ENCODE measurements at regions not wholly inside any gene's neighbourhood (a gene's known extent, or its start where the extent isn't known, plus 50 kb on each side); places are given as distances from the start of the nearest gene placed in this dataset.

GRCh38 chr6:48307573-48307972 is 196.6 kb upstream of the PTCHD4 start:
- ATAC-seq, result no peak
- intact Hi-C loops (cut with DNase I), result no loop called here
- DNase-seq (ENCODE audit: low spot score), result no peak

DNA sequence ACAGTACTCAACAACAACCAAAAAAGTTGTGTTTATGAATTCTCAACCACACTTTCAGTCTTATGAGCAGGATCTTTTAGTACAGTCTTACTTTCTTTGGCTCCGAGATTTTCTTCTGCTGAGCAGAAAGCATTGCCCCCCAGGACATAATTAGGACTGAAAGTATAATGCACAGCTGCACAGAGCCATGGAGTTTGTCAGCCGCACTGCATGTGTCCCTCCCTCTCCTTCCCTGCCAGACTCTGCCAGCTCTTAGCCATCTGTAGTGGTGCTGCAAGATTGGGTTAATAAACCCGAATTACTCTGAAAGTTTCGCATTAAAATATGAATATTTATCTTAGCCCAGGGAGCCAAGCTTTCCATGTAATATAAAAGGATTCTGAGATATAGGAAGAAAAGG is 179.6 kb upstream of the PTCHD4 start:
- ATAC-seq, result no peak
- DNase-seq (ENCODE audit: low spot score), result no peak
- intact Hi-C loops (cut with DNase I), result no loop called here

DNA sequence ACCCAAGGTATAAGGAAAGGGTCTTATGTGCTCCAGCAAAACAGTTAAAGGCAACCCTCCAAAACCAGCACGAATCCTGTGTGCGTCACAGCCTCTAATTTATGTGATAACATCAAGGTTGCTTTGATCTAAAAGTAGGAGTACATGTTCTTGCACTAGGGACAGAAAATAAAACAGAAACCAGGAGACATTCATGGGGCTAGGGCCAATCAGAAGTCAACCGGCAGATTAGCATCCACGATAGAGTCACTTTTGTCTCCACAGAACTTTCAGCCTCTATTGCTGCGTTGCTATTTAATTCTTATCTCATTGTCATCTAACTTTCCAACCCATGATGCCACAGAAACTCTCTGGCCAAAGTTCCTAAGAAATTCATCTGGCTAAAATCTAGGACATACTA is 178.8 kb upstream of the PTCHD4 start:
- DNase-seq (ENCODE audit: low spot score) (no peak), ATAC-seq (no peak)
- intact Hi-C loops (cut with DNase I), result no loop called here

GRCh38 chr6:48281217-48281616 is 170.2 kb upstream of the PTCHD4 start:
- intact Hi-C loops (cut with DNase I), result no loop called here
- DNase-seq (ENCODE audit: low spot score) (no peak), ATAC-seq (no peak)

DNA sequence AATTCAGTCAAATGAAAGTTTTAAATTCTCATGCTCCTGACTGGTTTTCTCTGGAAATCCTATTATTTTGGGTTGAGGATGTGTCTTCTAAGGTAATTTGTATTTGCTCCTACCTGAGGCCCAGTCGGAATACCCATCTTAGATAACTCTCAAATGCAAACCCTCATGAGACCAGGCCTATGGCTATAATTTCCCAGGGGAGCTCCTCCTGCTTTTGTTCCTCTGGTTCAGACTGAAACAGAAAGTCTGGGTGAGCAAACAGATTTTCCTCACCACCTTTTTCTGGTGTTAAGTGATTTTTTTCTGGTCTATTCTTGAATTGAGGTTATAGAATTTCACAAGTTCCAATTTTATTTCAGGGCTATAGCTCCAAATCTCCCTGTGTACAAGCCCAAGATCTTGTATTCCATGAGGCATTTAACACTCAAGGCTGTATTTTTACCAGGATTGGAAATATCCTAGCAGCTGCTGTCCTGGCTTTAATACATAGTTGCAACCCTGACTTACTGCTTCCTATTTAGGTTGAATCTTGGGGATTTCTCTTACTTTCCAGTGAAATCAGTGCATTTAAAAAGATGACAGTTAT is 169.1 kb upstream of the PTCHD4 start:
- ATAC-seq (no peak), DNase-seq (ENCODE audit: low spot score) (no peak)
- intact Hi-C loops (cut with DNase I), result no loop called here

DNA sequence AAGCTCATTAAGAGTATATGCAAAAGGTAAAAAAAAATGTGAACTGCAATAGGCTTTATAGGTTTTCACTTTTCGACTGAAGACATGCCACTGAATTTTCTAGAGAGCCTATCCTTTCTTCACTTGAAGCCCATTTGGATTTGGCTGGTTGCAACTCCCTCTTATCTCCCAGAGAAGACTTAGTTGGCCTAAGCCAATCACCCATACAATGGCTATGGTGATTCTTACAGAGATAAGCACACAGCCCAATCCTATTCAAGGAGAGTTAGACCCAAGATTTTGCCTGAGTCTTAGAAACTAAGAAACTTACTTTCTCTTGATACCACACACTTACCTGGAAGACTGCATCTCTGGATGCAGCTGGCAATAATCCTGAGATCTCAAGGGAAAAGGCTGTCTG is 167.3 kb upstream of the PTCHD4 start:
- DNase-seq (ENCODE audit: low spot score) (no peak), ATAC-seq (no peak)
- intact Hi-C loops (cut with DNase I), result no loop called here

GRCh38 chr6:48272518-48272917 is 161.5 kb upstream of the PTCHD4 start:
- intact Hi-C loops (cut with DNase I), result no loop called here
- DNase-seq (ENCODE audit: low spot score), result no peak
- no peak for ATAC-seq

DNA sequence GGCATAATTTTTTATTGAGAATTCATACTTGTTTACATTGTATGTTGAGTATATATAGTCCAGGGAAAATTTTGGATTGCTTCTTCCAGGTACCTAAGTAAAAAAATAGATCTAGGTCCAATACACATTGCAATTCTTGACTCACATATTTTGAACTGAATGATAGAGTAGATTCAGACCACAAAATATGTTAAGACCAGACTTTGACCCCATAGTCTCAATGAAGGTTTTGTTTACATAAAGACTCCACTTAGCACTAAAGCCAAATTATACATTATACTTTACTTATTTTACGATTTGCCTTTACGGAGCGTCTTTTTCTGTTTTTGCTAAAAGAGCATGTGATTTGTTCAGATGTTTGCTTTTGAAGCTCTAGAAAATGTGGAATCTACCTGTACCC is 144.1 kb upstream of the PTCHD4 start:
- DNase-seq (ENCODE audit: low spot score) (no peak), ATAC-seq (no peak)
- intact Hi-C loops (cut with DNase I), result no loop called here

DNA sequence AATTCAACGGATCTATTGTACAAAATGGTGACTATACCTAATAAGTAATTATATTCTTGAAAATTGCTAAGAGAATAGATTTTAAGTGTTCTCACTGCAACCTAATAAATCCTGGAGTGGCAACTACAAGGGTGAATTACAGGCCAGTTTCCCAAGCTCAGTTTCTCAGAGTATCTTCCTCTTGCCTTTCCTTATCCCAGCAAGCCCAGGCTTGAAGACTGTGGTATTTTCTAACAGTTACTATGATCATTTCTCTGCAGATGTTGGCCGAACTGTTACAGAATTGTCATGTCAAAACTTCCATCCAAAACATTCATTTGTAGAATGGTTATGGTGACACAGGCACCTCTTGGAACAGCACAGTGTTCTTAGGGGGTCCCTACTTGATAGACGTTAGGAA is 138.1 kb upstream of the PTCHD4 start:
- intact Hi-C loops (cut with DNase I), result no loop called here
- no peak for ATAC-seq
- no peak for DNase-seq (ENCODE audit: low spot score)

GRCh38 chr6:48243071-48243470 is 132.1 kb upstream of the PTCHD4 start:
- ATAC-seq (no peak), DNase-seq (ENCODE audit: low spot score) (no peak)
- intact Hi-C loops (cut with DNase I), result no loop called here

- no peak for DNase-seq (ENCODE audit: low spot score)
- intact Hi-C loops (cut with DNase I), result no loop called here
- ATAC-seq, result no peak
Observed at GRCh38 chr6:48240287-48240686, 129.3 kb upstream of the PTCHD4 start.

DNA sequence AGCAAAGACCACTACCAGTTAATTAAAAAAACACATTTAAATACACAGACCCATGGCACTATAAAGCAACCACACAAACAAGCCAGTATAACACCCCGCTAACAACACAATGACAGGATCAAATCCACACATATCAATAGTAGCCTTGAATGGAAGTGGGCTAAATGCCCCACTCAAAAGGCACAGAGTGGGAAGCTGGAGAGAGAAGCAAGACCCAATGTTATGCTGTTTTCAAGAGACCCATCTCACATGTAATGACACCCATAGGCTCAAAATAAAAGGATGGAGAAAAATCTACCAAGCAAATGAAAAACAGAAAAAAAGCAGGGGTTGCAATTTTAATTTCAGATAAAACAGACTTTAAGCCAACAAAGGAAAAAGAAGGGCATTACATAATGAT is 125.4 kb upstream of the PTCHD4 start:
- ATAC-seq (no peak), DNase-seq (ENCODE audit: low spot score) (no peak)
- intact Hi-C loops (cut with DNase I), result no loop called here

DNA sequence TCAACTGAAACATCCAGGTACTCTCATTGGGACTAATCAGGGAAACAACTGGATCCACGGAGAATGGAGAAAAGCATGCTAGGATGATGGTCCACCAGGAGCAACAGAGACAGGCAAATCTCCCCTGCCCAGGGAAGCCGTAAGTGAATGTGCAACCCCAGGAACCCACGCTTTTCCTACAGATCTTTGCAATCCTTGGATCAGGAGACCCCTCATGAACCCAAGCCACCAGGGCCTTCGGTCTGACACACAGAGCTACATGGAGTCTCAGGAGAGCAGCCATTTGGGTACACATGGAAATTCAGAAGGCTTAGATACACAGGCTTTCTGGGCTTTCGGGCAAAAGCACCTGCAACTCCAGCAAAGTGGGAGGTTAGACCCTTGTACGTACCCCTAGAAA is 122.1 kb upstream of the PTCHD4 start:
- DNase-seq (ENCODE audit: low spot score) (no peak), ATAC-seq (no peak)
- intact Hi-C loops (cut with DNase I), result no loop called here

DNA sequence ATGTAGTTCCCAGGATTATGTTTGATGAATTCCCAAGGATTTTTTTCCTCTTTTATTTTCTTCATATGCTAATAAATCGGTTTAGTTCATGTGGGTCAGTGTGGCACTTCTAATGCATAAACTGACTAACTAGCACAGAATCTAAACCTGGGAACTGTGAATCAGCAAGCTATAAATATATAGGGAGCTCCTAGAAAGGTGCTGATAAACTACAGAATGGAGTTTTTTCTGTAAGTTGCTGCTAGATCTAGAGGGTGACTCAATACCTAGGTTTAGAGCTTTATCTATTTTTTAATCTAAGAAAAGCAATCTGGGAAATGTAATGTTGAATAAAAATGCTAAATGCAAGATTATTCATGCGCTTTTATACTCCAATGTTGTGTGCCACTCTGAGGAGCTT is 118.8 kb upstream of the PTCHD4 start:
- DNase-seq (ENCODE audit: low spot score) (no peak), ATAC-seq (no peak)
- intact Hi-C loops (cut with DNase I), result no loop called here

GRCh38 chr6:48222241-48222640 is 111.2 kb upstream of the PTCHD4 start:
- DNase-seq (ENCODE audit: low spot score), result no peak
- no peak for ATAC-seq
- intact Hi-C loops (cut with DNase I), result no loop called here

DNA sequence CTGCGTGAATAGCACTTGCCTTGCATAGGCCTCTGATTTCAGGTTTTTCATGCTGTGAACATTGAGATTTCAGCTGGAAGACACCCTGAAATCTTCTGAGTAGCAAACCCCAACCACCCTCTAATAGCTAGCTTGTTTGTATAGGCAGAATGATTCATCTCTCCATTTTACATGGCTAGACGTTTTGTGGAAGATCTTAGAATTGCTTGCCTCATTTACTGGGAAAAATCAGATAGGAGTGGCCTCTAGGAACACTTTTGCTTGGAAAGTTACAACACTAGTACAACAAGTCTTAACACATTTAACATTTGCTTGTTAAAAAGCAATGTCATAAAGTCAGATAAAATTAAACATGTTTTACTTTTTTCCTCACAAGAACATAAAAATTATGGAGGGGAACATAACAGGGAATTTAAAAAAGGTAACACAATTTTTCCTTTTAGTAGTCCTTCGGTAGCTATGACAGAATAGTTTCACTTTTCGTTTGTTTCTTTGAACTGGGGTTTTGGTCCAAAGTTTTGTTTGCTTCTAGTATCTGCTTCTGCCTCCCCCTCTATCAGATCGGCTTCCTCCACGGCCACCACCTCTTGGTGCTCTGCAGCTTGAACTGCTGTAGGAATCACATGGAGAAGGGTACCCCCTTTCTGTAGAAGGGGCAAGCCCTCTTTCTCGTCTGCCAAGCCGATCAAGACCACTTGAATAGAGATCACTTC is 102.2 kb upstream of the PTCHD4 start:
- intact Hi-C loops (cut with DNase I), result no loop called here

GRCh38 chr6:48212501-48212900 is 101.5 kb upstream of the PTCHD4 start:
- intact Hi-C loops (cut with DNase I), result no loop called here
- ATAC-seq (no peak), DNase-seq (ENCODE audit: low spot score) (no peak)

More for the DNA sequence above, 102.2 kb upstream of the PTCHD4 start:
- ATAC-seq (no peak), DNase-seq (ENCODE audit: low spot score) (no peak)

- intact Hi-C loops (cut with DNase I), result no loop called here
Observed at GRCh38 chr6:48206091-48206490, 95.1 kb upstream of the PTCHD4 start.

GRCh38 chr6:48200869-48201390 is 89.9 kb upstream of the PTCHD4 start:
- DNase-seq (ENCODE audit: low spot score), result no peak
- intact Hi-C loops (cut with DNase I), result no loop called here
- ATAC-seq, result no peak

More at GRCh38 chr6:48206091-48206490, 95.1 kb upstream of the PTCHD4 start:
- ATAC-seq (no peak), DNase-seq (ENCODE audit: low spot score) (no peak)

DNA sequence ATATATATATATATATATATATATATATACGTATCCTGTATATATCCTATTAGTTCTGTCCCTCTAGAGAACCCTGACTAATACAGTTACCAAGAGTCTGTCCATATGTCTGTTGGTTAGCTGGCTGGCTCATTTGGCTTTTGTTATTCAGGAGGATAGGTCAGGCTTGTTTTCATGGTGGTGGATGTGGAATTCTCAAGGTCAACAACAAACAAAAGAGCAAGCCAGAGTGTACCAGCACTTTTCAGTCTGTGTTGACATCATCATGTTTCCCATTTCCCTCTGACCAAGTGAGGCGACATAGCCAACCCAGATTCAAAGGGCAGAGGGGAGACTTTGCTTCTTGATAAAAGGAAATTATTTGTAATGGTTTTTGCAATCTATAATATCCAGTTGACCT is 88.5 kb upstream of the PTCHD4 start:
- intact Hi-C loops (cut with DNase I), result no loop called here
- DNase-seq (ENCODE audit: low spot score), result no peak
- no peak for ATAC-seq

DNA sequence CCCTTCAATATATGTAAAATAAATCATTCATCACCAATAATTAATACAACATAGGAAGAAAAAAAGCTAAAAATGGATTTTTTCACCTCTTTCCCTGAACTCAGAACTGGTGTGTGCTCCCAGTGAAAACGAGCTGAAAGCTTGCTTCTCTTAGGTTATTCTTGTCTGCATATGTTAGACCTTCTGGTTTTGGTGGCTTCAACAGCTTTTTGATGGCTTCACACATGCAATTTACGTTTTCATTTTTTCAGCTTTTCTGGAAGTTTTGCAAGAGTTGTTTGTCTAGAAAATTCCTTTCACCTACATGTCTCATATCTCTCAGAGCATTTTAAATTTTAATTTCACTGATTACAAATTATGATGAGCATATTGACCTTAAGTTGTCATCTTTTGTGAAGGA is 86.9 kb upstream of the PTCHD4 start:
- no peak for ATAC-seq
- intact Hi-C loops (cut with DNase I), result no loop called here
- DNase-seq (ENCODE audit: low spot score), result no peak
